Astrocyte of the hippocampus (primary cell): ENCODE measurements at regions not wholly inside any gene's neighbourhood (a gene's known extent, or its start where the extent isn't known, plus 50 kb on each side); places are given as distances from the start of the nearest gene placed in this dataset.

ENCODE experiments used
- DNase-seq: peaks from one replicate; pipeline ENCODE4 v3.0.0; 2011; ENCODE audit warnings: low read depth, low spot score

DNA sequence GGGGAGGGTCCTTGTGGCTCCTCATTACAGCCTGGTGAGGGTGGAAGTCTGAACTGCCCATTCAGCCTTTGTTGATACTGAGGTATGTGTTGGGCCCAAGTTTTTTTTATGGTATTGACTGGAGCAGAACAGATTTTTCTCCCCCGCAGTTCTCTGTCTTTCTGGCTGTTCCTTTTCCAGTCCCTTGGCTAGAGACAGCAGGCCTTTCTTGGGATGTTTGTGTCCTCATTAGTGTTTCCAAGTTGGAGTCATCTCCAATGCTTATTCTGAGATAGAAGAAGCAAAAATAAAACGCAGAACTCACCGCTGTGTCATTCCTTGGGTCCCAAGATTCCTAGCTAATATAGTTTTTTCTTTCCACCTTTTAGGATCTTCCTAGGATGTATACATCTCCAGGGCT is 193.3 kb downstream of the RAMP3 start:
- DNase-seq: no peak

GRCh38 chr7:45358287-45358686 is 200.7 kb downstream of the RAMP3 start:
- no peak for DNase-seq

GRCh38 chr7:45359250-45359649 is 201.7 kb downstream of the RAMP3 start:
- no peak for DNase-seq

- DNase-seq: no peak
These were observed 202.2 kb downstream of the RAMP3 start for GRCh38 chr7:45359776-45360175.

DNA sequence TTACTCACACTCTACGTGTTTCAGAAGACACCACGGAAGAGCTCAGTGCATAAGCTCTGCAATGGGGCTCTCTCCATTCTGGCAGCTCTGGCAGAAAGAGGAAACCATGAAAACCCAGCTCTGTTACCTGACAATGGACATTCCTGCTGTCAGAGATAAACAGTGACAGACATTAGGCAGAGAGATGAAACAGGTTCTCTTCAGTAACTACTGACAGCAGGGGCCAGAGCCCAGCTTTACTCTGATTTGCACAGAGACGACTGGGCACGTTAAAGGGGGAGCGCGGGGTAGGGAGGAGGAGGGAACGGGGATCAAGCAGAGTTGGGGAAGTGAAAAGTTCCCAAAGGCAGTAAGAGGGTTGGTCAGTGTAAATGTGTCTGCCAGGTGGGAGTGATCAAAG is 206.1 kb downstream of the RAMP3 start:
- no peak for DNase-seq

GRCh38 chr7:45365341-45365740 is 207.8 kb downstream of the RAMP3 start:
- no peak for DNase-seq

DNA sequence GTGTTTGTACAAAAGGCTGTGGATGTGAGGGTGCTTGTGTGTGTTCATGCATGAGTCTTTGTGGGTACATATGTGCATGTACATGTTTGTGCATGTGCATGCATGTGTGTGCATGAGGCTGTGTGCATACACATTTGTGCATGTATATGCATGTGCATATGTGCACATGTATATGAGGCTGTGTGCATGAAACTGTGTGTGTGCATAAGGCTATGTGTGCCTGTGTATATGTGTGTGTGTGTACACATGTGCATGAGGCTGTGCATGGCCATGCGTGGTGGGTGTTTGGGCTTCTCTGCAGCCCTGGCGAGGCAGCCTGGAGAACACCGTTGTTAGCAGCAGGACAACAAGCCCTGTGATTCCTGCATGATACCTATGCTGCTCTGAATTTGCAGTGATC is 207.7 kb upstream of the ADCY1 start:
- no peak for DNase-seq

- DNase-seq: no peak
These were observed 207.1 kb upstream of the ADCY1 start for GRCh38 chr7:45367026-45367425.

- DNase-seq: no peak
These were observed 205.9 kb upstream of the ADCY1 start for GRCh38 chr7:45368129-45368807.

- DNase-seq: peak; percentile 6
These were observed 189.7 kb upstream of the ADCY1 start for GRCh38 chr7:45384499-45384898.

DNA sequence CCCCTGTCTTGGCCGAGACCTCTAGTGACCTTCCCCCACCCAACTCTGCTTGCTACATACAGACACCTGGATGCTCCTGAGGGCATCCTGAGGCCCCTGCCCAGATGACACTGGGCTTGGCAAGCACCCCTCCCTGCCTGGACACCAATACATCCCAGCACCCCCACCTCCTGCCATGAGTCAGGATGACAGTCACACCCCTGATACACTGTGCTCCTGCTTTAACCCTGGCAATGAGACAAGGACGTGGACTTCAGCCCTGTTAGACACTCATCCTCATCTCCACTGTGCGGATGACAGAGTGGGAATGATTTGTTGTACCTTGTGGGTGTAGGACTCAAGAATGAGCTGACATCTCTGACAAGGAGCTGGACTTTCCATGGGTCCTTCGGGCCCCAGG is 186.3 kb upstream of the ADCY1 start:
- no peak for DNase-seq

GRCh38 chr7:45389073-45389872 is 184.9 kb upstream of the ADCY1 start:
- no peak for DNase-seq

DNA sequence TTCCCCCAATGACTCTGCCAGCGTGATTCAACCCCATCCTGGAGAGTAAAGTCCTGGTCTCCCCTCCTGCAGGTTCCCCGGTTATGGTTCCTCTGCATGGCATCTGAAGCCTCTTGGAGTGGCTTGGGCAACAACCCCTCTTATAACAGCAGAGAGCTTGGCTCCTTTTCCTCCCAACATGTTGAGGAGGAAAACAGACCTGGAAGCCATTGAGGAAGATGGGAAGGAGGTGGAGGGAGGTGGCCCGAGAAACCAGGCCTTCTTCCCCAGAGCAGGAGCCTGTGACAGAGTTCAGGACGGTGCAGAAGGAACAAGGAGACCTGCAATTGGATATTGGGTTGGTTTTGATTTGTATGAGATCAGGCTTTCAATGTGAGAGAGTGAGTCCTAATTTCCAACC is 184.0 kb upstream of the ADCY1 start:
- DNase-seq: no peak

DNA sequence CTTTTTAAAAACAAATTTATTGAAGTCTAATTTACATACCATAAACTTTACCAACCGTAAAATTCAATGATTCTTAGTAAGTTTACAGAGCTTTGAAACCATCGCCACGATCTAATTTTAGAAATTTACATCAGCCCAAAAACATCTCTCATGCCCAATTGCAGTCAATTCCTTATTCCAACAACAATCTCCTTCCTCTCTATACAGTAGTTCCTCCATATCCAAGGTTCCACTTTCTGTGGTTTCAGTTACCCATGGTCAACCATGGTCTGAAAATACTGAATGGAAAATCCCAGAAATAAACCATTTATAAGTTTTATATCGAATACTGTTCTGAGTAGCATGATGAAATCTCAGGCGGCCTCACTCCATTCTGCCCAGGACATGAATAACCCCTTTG is 183.4 kb upstream of the ADCY1 start:
- peak; percentile 20 for DNase-seq

- DNase-seq: no peak
These were observed 182.3 kb upstream of the ADCY1 start for GRCh38 chr7:45391618-45392451.

- no peak for DNase-seq
These were observed 180.0 kb upstream of the ADCY1 start for GRCh38 chr7:45394117-45394708.

DNA sequence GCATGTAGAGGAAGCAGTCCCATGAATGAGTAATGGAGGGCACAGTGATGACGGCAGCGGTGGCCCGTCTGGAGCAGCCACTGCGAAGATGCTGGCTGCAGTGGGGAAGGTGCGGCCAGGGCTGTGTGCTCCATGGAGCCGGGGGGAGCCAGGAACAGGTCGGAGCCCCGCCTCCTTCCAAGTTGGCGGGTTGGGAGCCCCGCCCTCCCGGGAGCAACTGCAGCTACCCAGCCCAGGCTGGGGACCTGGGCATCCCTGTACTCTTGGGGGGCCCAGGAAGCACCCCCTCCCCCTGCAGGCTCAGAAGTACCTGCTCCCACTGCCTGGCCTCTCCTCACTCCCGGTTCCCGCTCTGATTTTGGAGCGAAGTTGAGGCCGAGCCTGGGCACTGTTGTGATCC is 175.1 kb upstream of the ADCY1 start:
- DNase-seq: no peak

DNA sequence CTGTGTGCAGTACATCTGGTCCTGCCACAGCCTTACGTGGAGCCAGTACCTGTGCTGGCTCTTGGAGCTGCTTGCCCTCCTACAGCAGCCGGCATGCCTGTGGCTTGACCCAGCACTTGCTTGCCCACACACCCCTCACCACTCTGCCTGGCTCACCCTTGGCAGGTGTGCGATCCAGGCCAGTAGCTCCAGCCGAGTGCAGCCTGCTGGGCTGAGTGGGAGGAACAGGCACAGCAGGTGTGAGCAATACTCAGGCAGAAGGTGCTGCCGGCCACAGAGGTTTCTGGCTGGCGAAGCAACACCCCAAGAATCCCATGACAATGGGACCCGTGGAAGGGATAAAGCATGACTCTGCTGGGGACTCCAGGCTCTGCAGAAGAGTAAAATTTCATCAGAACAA is 173.5 kb upstream of the ADCY1 start:
- DNase-seq: no peak

GRCh38 chr7:45401155-45401554 is 173.0 kb upstream of the ADCY1 start:
- no peak for DNase-seq

- DNase-seq: no peak
These were observed 172.3 kb upstream of the ADCY1 start for GRCh38 chr7:45401851-45402250.

GRCh38 chr7:45402480-45403218 is 171.5 kb upstream of the ADCY1 start:
- DNase-seq: peak; percentile 44
